Endothelial cell of umbilical vein (primary cell): ENCODE measurements at regions not wholly inside any gene's neighbourhood (a gene's known extent, or its start where the extent isn't known, plus 50 kb on each side); places are given as distances from the start of the nearest gene placed in this dataset.

Source experiments
- EZH2 ChIP-seq: IDR thresholded peaks from 2 replicates; pipeline ENCODE4 v1.6.1; 2012; ENCODE audit warnings: borderline replicate concordance, low read depth, mild to moderate bottlenecking, moderate library complexity, low read length, inconsistent platforms; ENCODE audit not compliant: severe bottlenecking
- FOS ChIP-seq: IDR thresholded peaks from 2 replicates; pipeline ENCODE4 v1.6.1; 2011; ENCODE audit warnings: mild to moderate bottlenecking, low read length, moderate library complexity, borderline replicate concordance; ENCODE audit not compliant: insufficient read depth
- JUN ChIP-seq: IDR thresholded peaks from 2 replicates; pipeline ENCODE4 v1.6.1; 2011; ENCODE audit warnings: borderline replicate concordance, low read depth; ENCODE audit not compliant: insufficient read length, insufficient read depth
- POLR2A ChIP-seq: IDR thresholded peaks from 2 replicates; pipeline ENCODE4 v1.6.1; 2012; ENCODE audit warnings: low read depth, mild to moderate bottlenecking, control low read depth, low read length
- POLR2AphosphoS5 ChIP-seq: IDR thresholded peaks from 2 replicates; pipeline ENCODE4 v1.6.1; 2012; ENCODE audit warnings: low read depth, mild to moderate bottlenecking, control low read depth, low read length, moderate library complexity; ENCODE audit not compliant: insufficient read depth
- TF ChIP-seq, protein P1 (sequence below), 2 donors: IDR thresholded peaks; 1 replicate in 1 of 2; 2 replicates in 1 of 2; pipeline ENCODE4 v1.5.1; 2011; ENCODE audit warnings: low read length in 2 of 2, mild to moderate bottlenecking in 2 of 2, moderate library complexity in 2 of 2, control low read depth in 1 of 2, inconsistent platforms in 1 of 2, low read depth in 1 of 2; ENCODE audit not compliant: insufficient read depth in 1 of 2; ENCODE audit errors: extremely low read depth in 1 of 2

DNA sequence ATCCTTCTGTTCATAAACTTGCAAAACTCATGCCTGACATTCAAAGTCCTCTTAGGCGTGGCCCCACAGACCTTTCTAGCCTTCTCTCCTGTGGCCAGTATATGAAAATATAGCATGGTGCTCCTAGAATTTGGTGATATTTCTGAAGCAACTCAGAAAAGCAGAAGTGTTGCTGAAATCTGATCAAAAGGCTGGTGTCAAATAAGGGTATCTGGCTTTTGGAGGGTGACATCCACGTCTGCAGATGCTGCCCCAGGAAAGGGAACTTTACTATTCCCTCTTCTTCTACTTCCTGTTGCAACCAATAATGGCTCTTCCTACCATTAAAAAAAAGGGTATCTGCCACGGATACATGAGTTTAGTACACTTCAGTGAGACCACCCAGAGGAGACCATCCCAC is 83.9 kb upstream of the RPS6KA3 start:
- no peak for TF ChIP-seq FOS
- TF ChIP-seq, protein P1, sequence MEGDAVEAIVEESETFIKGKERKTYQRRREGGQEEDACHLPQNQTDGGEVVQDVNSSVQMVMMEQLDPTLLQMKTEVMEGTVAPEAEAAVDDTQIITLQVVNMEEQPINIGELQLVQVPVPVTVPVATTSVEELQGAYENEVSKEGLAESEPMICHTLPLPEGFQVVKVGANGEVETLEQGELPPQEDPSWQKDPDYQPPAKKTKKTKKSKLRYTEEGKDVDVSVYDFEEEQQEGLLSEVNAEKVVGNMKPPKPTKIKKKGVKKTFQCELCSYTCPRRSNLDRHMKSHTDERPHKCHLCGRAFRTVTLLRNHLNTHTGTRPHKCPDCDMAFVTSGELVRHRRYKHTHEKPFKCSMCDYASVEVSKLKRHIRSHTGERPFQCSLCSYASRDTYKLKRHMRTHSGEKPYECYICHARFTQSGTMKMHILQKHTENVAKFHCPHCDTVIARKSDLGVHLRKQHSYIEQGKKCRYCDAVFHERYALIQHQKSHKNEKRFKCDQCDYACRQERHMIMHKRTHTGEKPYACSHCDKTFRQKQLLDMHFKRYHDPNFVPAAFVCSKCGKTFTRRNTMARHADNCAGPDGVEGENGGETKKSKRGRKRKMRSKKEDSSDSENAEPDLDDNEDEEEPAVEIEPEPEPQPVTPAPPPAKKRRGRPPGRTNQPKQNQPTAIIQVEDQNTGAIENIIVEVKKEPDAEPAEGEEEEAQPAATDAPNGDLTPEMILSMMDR (IDR thresholded peaks at IDR 0.05; ENCODE audit: extremely low read depth in 1 of 2, insufficient read depth in 1 of 2, low read depth in 1 of 2, low read length in 2 of 2): no peak
- TF ChIP-seq POLR2A: no peak
- TF ChIP-seq POLR2AphosphoS5: no peak
- TF ChIP-seq JUN: no peak
- TF ChIP-seq EZH2: no peak
